IMR-90 (cell line): ENCODE measurements at regions not wholly inside any gene's neighbourhood (a gene's known extent, or its start where the extent isn't known, plus 50 kb on each side); places are given as distances from the start of the nearest gene placed in this dataset.

ENCODE experiments used
- ATAC-seq: fragments of 200-7000 bp; cut with Tn5 transposase; 2 replicates; pipeline ENCODE4 v1.9.1; 2020; ENCODE audit warnings: low read depth, mild to moderate bottlenecking, moderate library complexity
- BruUV-seq: library from RNA; stranded (reverse); fragments of 400-500 nt; replicated peaks from 2 replicates; lab custom pipeline; 2021; lab: Mats Ljungman, UMichigan
- CTCF ChIA-PET: fragments of 300-600 bp; formaldehyde crosslinking; extraction: SDS; loops from one replicate; lab custom pipeline; 2021; ENCODE audit warnings: antibody characterized with exemption; lab: Yijun Ruan, JAX
- POLR2A ChIA-PET: fragments of 300-600 bp; sonication (Branson Sonifier 250); formaldehyde crosslinking; loops from one replicate; lab custom pipeline; 2022; ENCODE audit warnings: antibody characterized with exemption; ENCODE audit not compliant: unreplicated experiment; lab: Charles Lee
- DNase-seq: peaks from one replicate; pipeline ENCODE4 v3.0.0; 2013
- H2AFZ ChIP-seq: replicated peaks from 2 replicates; pipeline ENCODE3; 2013; ENCODE audit warnings: low read length, mild to moderate bottlenecking; ENCODE audit not compliant: poor library complexity
- H2AK5ac ChIP-seq: 2 replicates; pipeline ENCODE4 v1.6.1; 2013; ENCODE audit warnings: low read depth, low read length, inconsistent platforms
- H2AK9ac ChIP-seq: replicated peaks from 2 replicates; pipeline ENCODE3; 2013; ENCODE audit warnings: mild to moderate bottlenecking, low read depth, low read length, moderate library complexity; ENCODE audit not compliant: poor library complexity
- H2BK120ac ChIP-seq: 2 replicates; pipeline ENCODE4 v1.6.1; 2013; ENCODE audit warnings: low read depth, low read length, inconsistent platforms
- H2BK15ac ChIP-seq: 3 replicates; pipeline ENCODE4 v1.6.1; 2013; ENCODE audit warnings: low read depth, low read length, inconsistent platforms
- H2BK20ac ChIP-seq: 2 replicates; pipeline ENCODE4 v1.6.1; 2013; ENCODE audit warnings: low read depth, mild to moderate bottlenecking, inconsistent platforms, low read length, moderate library complexity
- H2BK5ac ChIP-seq: 2 replicates; pipeline ENCODE4 v1.6.1; 2013; ENCODE audit warnings: mild to moderate bottlenecking, low read depth, low read length, inconsistent platforms; ENCODE audit not compliant: poor library complexity, severe bottlenecking
- H3K14ac ChIP-seq: replicated peaks from 2 replicates; pipeline ENCODE4 v1.6.1; 2013; ENCODE audit warnings: low read depth, low read length, inconsistent platforms
- H3K18ac ChIP-seq: 2 replicates; pipeline ENCODE4 v1.6.1; 2013; ENCODE audit warnings: low read depth, low read length, control low read depth
- H3K23ac ChIP-seq: 2 replicates; pipeline ENCODE4 v1.6.1; 2013; ENCODE audit warnings: low read depth, low read length, inconsistent platforms
- H3K27ac ChIP-seq: 2 replicates; pipeline ENCODE4 v1.5.1; 2013; ENCODE audit warnings: mild to moderate bottlenecking, control low read depth, low read length; ENCODE audit not compliant: insufficient read depth
- H3K27me3 ChIP-seq: 2 replicates; pipeline ENCODE4 v1.6.1; 2013; ENCODE audit warnings: low read length; ENCODE audit not compliant: control insufficient read depth, insufficient read depth
- H3K36me3 ChIP-seq: 2 replicates; pipeline ENCODE4 v1.6.1; 2013; ENCODE audit warnings: low read length, mixed read lengths; ENCODE audit not compliant: control insufficient read depth, insufficient read depth
- H3K4ac ChIP-seq: 2 replicates; pipeline ENCODE4 v1.6.1; 2013; ENCODE audit warnings: low read depth, low read length, inconsistent platforms
- H3K4me1 ChIP-seq: 2 replicates; pipeline ENCODE4 v1.6.1; 2013; ENCODE audit warnings: low read length, mixed read lengths; ENCODE audit not compliant: control insufficient read depth, insufficient read depth
- H3K4me2 ChIP-seq: 2 replicates; pipeline ENCODE4 v1.6.1; 2013; ENCODE audit warnings: low read depth, mild to moderate bottlenecking, control low read depth, low read length, moderate library complexity
- H3K4me3 ChIP-seq: 2 replicates; pipeline ENCODE4 v1.5.1; 2013; ENCODE audit warnings: low read depth, mild to moderate bottlenecking, control low read depth, low read length, moderate library complexity; ENCODE audit not compliant: insufficient read depth
- H3K56ac ChIP-seq: 2 replicates; pipeline ENCODE4 v1.6.1; 2013; ENCODE audit warnings: low read length, inconsistent platforms; ENCODE audit not compliant: insufficient read depth; ENCODE audit errors: extremely low read depth
- H3K79me1 ChIP-seq, 2 experiments: 2 replicates each; pipeline ENCODE4 v1.6.1; 2013; ENCODE audit warnings: low read length in 2 of 2, inconsistent platforms in 1 of 2, low read depth in 1 of 2
- H3K9ac ChIP-seq: 2 replicates; pipeline ENCODE4 v1.6.1; 2013; ENCODE audit warnings: low read depth, low read length, control low read depth
- H3K9me1 ChIP-seq: 2 replicates; pipeline ENCODE4 v1.6.1; 2013; ENCODE audit warnings: low read length, inconsistent platforms; ENCODE audit not compliant: insufficient read depth
- H3K9me3 ChIP-seq: 2 replicates; pipeline ENCODE4 v1.6.1; 2013; ENCODE audit warnings: low read length; ENCODE audit not compliant: control insufficient read depth, insufficient read depth
- H4K20me1 ChIP-seq: 2 replicates; pipeline ENCODE4 v1.6.1; 2013; ENCODE audit warnings: low read length, inconsistent platforms; ENCODE audit not compliant: insufficient read depth
- H4K5ac ChIP-seq: 2 replicates; pipeline ENCODE4 v1.6.1; 2013; ENCODE audit warnings: mild to moderate bottlenecking, low read depth, low read length, control low read depth
- H4K8ac ChIP-seq, 2 experiments: 2 replicates each; pipeline ENCODE4 v1.6.1; 2013; ENCODE audit warnings: low read depth in 2 of 2, low read length in 2 of 2, control low read depth in 1 of 2, inconsistent platforms in 1 of 2
- H4K91ac ChIP-seq: 2 replicates; pipeline ENCODE4 v1.6.1; 2013; ENCODE audit warnings: low read depth, low read length, inconsistent platforms; ENCODE audit not compliant: insufficient read depth
- CTCF ChIP-seq: conservative IDR thresholded peaks from 2 replicates; pipeline ENCODE4 v1.5.1; 2012; ENCODE audit warnings: mild to moderate bottlenecking, low read depth, low read length, improper control_type of control experiment
- RAD21 ChIP-seq: IDR thresholded peaks from 2 replicates; pipeline ENCODE4 v1.6.1; 2012; ENCODE audit warnings: low read length, improper control_type of control experiment
- WGBS, 2 experiments: methylation state at CpG; one replicate each; pipeline versions ENCODE4 v1.1.5 to v1.1.7; 2013; ENCODE audit warnings: missing lambda C conversion rate in 2 of 2; ENCODE audit not compliant: insufficient read length in 1 of 2; ENCODE audit errors: extremely low coverage in 2 of 2; 5-methylcytosine and 5-hydroxymethylcytosine counted together
- dilution Hi-C: fragments of 300-500 bp; cut with HindIII; formaldehyde crosslinking; loops from one replicate; pipeline ENCODE4 v1.14.3; 2018; ENCODE audit warnings: low sequenced_read_pairs; ENCODE audit not compliant: unreplicated experiment
- in situ Hi-C: fragments of 300-500 bp; cut with MboI; formaldehyde crosslinking; loops from 3 replicates; pipeline ENCODE4 v1.14.3; 2019; ENCODE audit warnings: low sequenced_read_pairs, inconsistent platforms, mixed read lengths
- intact Hi-C: fragments of 100-400 bp; cut with micrococcal nuclease; formaldehyde crosslinking; loops from 2 replicates; pipeline ENCODE4 v1.10.0; 2022

GRCh38 chr9:3730511-3730922, 204.7 kb upstream of the RFX3 start:
- CTCF ChIA-PET = no interaction called here
- Histone ChIP-seq H3K14ac (no peak overlapping the region), H3K4me3 (no peak overlapping the region), H4K8ac (no peak overlapping the region), H3K56ac (no peak overlapping the region), H4K91ac (no peak overlapping the region), H3K18ac (no peak overlapping the region), H2BK20ac (no peak overlapping the region), H3K27ac (no peak overlapping the region), H2AFZ (no peak overlapping the region), H2BK120ac (no peak overlapping the region), H3K4me1 (peaks cover 3% of the 10 kb centered on the region), H3K9me1 (no peaks in the 10 kb centered on the region; the same call in 1 of the 2 replicates), H3K36me3 (no peaks in the 10 kb centered on the region), H3K23ac (no peak overlapping the region), H2BK15ac (no peak overlapping the region), H3K27me3 (no peaks in the 10 kb centered on the region), H3K4me2 (no peak overlapping the region), H3K9me3 (no peaks in the 10 kb centered on the region), H2AK5ac (no peak overlapping the region), H3K9ac (no peak overlapping the region), H3K79me1 (no peaks in the 10 kb centered on the region), H3K4ac (no peak overlapping the region), H4K20me1 (no peaks in the 10 kb centered on the region), H2AK9ac (no peak overlapping the region), H4K5ac (no peak overlapping the region), H2BK5ac (no peak overlapping the region)
- TF ChIP-seq CTCF = no peak
- no peak for TF ChIP-seq RAD21
- DNase-seq (no peak), ATAC-seq (no peak)
- intact Hi-C loops = loop anchor here (5.0 to 10.0 kb wide), 4 partner anchors 174 to 488 kb away; no protein-coding TSS in a partner anchor
- WGBS, 2 experiments = no CpG with 5 or more reads among the region's 2 CpGs
- BruUV-seq = no TSS peak
- dilution Hi-C loops = no loop called here
- in situ Hi-C loops = loop anchor here (5.0 to 25.0 kb wide), 3 partner anchors 332 to 632 kb away; no protein-coding TSS in a partner anchor
- POLR2A ChIA-PET = no interaction called here
